ENCODE measurements at regions not wholly inside any gene's neighbourhood (a gene's known extent, or its start where the extent isn't known, plus 50 kb on each side); places are given as distances from the start of the nearest gene placed in this dataset.
"Not testable (repeated sequence)": the region's sequence is repeated elsewhere in the genome, so short reads cannot be mapped to it uniquely, and the experiment has no call there.

- TF ChIP-seq CTCF (IDR thresholded peaks at IDR 0.05 in 4 of 5, conservative IDR thresholded peaks at IDR 0.05 in 1 of 5); POLR2A (IDR thresholded peaks at IDR 0.05): not testable (repeated sequence)
Observed at GRCh38 chr13:65323192-65323591, 1906.9 kb downstream of the PCDH9 start.

All from gastrocnemius medialis (tissue), 4 donors.